ENCODE measurements at regions not wholly inside any gene's neighbourhood (a gene's known extent, or its start where the extent isn't known, plus 50 kb on each side); places are given as distances from the start of the nearest gene placed in this dataset.
"Not testable (repeated sequence)": the region's sequence is repeated elsewhere in the genome, so short reads cannot be mapped to it uniquely, and the experiment has no call there.

- DNase-seq = not testable (repeated sequence)
These were observed 97.3 kb upstream of the WIPF3 start for GRCh38 chr7:29709002-29709401.

- not testable (repeated sequence) for DNase-seq
These were observed 83.2 kb upstream of the WIPF3 start for GRCh38 chr7:29723127-29723526.

- no peak for DNase-seq
These were observed 82.7 kb upstream of the WIPF3 start for GRCh38 chr7:29723599-29723998.

GRCh38 chr7:29729534-29730165 lies 76.7 kb upstream of the WIPF3 start:
- not testable (repeated sequence) for DNase-seq

- no peak for DNase-seq
These were observed 72.0 kb upstream of the WIPF3 start for GRCh38 chr7:29734246-29734731.

GRCh38 chr7:29747645-29748245 lies 58.6 kb upstream of the WIPF3 start:
- not testable (repeated sequence) for DNase-seq

GRCh38 chr7:29748286-29749099 lies 57.8 kb upstream of the WIPF3 start:
- no peak for DNase-seq

GRCh38 chr7:29749701-29750321 lies 56.5 kb upstream of the WIPF3 start:
- DNase-seq = no peak

GRCh38 chr7:29750373-29750940 lies 55.9 kb upstream of the WIPF3 start:
- DNase-seq = not testable (repeated sequence)

- not testable (repeated sequence) for DNase-seq
These were observed 55.3 kb upstream of the WIPF3 start for GRCh38 chr7:29751012-29751411.

- DNase-seq = no peak
These were observed 51.3 kb upstream of the WIPF3 start for GRCh38 chr7:29754874-29755490.

All from GOT3 (cell line).